Astrocyte (in vitro differentiated cells and primary cell): ENCODE measurements at regions not wholly inside any gene's neighbourhood (a gene's known extent, or its start where the extent isn't known, plus 50 kb on each side); places are given as distances from the start of the nearest gene placed in this dataset.

Experiments
- DNase-seq: peaks from one replicate; pipeline ENCODE4 v3.0.0-alpha.2; 2010; ENCODE audit warnings: low read depth
- FAIRE-seq: peaks from 2 replicates; lab custom pipeline; 2011; peaks lifted over from hg19 to GRCh38; lab: Jason Lieb, UNC
- H2AFZ ChIP-seq: 2 replicates; pipeline ENCODE4 v1.6.0; 2012; ENCODE audit warnings: low read depth, low read length, inconsistent platforms
- H3K27ac ChIP-seq: 2 replicates; pipeline ENCODE4 v1.5.1; 2011; ENCODE audit warnings: low read depth, low read length, inconsistent platforms
- H3K27me3 ChIP-seq: 2 replicates; pipeline ENCODE4 v1.6.0; 2011; ENCODE audit warnings: low read length, inconsistent platforms; ENCODE audit not compliant: insufficient read depth
- H3K36me3 ChIP-seq: 2 replicates; pipeline ENCODE4 v1.5.1; 2011; ENCODE audit warnings: low read length, inconsistent platforms; ENCODE audit not compliant: insufficient read depth
- H3K4me1 ChIP-seq: 2 replicates; pipeline ENCODE4 v1.5.1; 2011; ENCODE audit warnings: low read length, inconsistent platforms; ENCODE audit not compliant: insufficient read depth
- H3K4me2 ChIP-seq: 2 replicates; pipeline ENCODE4 v1.6.0; 2012; ENCODE audit warnings: low read length, inconsistent platforms
- H3K4me3 ChIP-seq: 2 replicates; pipeline ENCODE4 v1.5.1; 2011; ENCODE audit warnings: low read depth, mild to moderate bottlenecking, low read length, inconsistent platforms; ENCODE audit not compliant: insufficient read depth
- H3K79me2 ChIP-seq: 2 replicates; pipeline ENCODE4 v1.6.0; 2012; ENCODE audit warnings: mild to moderate bottlenecking, low read length, inconsistent platforms; ENCODE audit not compliant: insufficient read depth
- H3K9ac ChIP-seq: 2 replicates; pipeline ENCODE4 v1.6.0; 2012; ENCODE audit warnings: mild to moderate bottlenecking, low read length, inconsistent platforms
- H3K9me3 ChIP-seq: 2 replicates; pipeline ENCODE4 v1.5.1; 2012; ENCODE audit warnings: low read depth, mild to moderate bottlenecking, low read length, inconsistent platforms; ENCODE audit not compliant: insufficient read depth
- H4K20me1 ChIP-seq: 2 replicates; pipeline ENCODE4 v1.6.0; 2012; ENCODE audit warnings: low read length, inconsistent platforms; ENCODE audit not compliant: insufficient read depth
- H3K27ac Mint-ChIP-seq: one replicate; pipeline ENCODE4 v1.8.0; 2021; ENCODE audit warnings: mild to moderate bottlenecking, mixed read lengths; ENCODE audit not compliant: unreplicated experiment
- H3K27me3 Mint-ChIP-seq: one replicate; pipeline ENCODE4 v1.8.0; 2021; ENCODE audit warnings: low read depth, mixed read lengths; ENCODE audit not compliant: unreplicated experiment
- H3K36me3 Mint-ChIP-seq: one replicate; pipeline ENCODE4 v1.8.0; 2021; ENCODE audit warnings: low read depth, mixed read lengths; ENCODE audit not compliant: unreplicated experiment
- H3K4me1 Mint-ChIP-seq: one replicate; pipeline ENCODE4 v1.8.0; 2021; ENCODE audit warnings: low read depth, mixed read lengths; ENCODE audit not compliant: unreplicated experiment
- H3K4me3 Mint-ChIP-seq: one replicate; pipeline ENCODE4 v1.8.0; 2021; ENCODE audit warnings: mild to moderate bottlenecking, moderate library complexity, mixed read lengths; ENCODE audit not compliant: unreplicated experiment
- H3K9me3 Mint-ChIP-seq: one replicate; pipeline ENCODE4 v1.8.0; 2021; ENCODE audit warnings: mild to moderate bottlenecking, mixed read lengths; ENCODE audit not compliant: unreplicated experiment
- EZH2 ChIP-seq: IDR thresholded peaks from 2 replicates; pipeline ENCODE4 v1.6.1; 2012; ENCODE audit warnings: mild to moderate bottlenecking, low read length, inconsistent platforms; ENCODE audit not compliant: insufficient read depth
- TF ChIP-seq, protein P1 (sequence below): IDR thresholded peaks from 2 replicates; pipeline ENCODE4 v1.5.1; 2011; ENCODE audit warnings: low read depth, mild to moderate bottlenecking, inconsistent platforms, low read length, moderate library complexity; ENCODE audit not compliant: insufficient read depth

DNA sequence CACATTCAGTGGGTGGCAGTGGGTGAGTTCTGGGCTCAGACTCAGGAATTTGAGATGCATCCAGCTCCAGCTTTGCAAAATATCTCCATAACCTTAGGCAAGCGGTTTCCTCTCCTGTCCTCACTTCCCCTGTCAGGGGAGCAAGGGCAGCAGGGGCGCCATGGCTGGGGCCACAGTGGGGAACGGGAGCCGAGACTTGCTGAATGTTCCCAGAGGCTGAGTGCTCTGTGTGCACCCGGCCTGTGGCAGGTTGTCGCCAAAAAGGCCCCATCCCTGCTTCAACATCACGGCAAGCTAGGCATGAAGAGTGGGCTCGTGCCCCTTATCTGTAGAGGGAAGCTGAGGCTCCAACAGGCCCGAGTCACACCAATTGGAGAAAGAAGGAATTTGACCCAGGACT is 268.8 kb downstream of the NSG2 start:
- H3K4me2 ChIP-seq = no peak overlapping the region
- no peak overlapping the region for H2AFZ ChIP-seq
- no peaks in the 10 kb centered on the region for H3K9me3 Mint-ChIP-seq
- H3K27ac ChIP-seq = no peak overlapping the region
- no peak overlapping the region for H3K9ac ChIP-seq
- H3K9me3 ChIP-seq = no peaks in the 10 kb centered on the region
- H3K4me1 Mint-ChIP-seq = peaks cover 9% of the 10 kb centered on the region
- no peaks in the 10 kb centered on the region for H3K36me3 Mint-ChIP-seq
- no peak overlapping the region for H3K4me3 Mint-ChIP-seq
- peaks cover 4% of the 10 kb centered on the region for H3K4me1 ChIP-seq
- no peak for DNase-seq
- no peaks in the 10 kb centered on the region for H3K79me2 ChIP-seq
- H3K4me3 ChIP-seq = no peak overlapping the region
- no peaks in the 10 kb centered on the region for H3K27me3 ChIP-seq
- H3K36me3 ChIP-seq = no peaks in the 10 kb centered on the region
- peaks cover 56% of the 10 kb centered on the region for H3K27me3 Mint-ChIP-seq
- no peak for TF ChIP-seq EZH2
- TF ChIP-seq, protein P1, sequence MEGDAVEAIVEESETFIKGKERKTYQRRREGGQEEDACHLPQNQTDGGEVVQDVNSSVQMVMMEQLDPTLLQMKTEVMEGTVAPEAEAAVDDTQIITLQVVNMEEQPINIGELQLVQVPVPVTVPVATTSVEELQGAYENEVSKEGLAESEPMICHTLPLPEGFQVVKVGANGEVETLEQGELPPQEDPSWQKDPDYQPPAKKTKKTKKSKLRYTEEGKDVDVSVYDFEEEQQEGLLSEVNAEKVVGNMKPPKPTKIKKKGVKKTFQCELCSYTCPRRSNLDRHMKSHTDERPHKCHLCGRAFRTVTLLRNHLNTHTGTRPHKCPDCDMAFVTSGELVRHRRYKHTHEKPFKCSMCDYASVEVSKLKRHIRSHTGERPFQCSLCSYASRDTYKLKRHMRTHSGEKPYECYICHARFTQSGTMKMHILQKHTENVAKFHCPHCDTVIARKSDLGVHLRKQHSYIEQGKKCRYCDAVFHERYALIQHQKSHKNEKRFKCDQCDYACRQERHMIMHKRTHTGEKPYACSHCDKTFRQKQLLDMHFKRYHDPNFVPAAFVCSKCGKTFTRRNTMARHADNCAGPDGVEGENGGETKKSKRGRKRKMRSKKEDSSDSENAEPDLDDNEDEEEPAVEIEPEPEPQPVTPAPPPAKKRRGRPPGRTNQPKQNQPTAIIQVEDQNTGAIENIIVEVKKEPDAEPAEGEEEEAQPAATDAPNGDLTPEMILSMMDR = no peak
- no peak for FAIRE-seq
- no peak overlapping the region for H3K27ac Mint-ChIP-seq
- no peaks in the 10 kb centered on the region for H4K20me1 ChIP-seq

DNA sequence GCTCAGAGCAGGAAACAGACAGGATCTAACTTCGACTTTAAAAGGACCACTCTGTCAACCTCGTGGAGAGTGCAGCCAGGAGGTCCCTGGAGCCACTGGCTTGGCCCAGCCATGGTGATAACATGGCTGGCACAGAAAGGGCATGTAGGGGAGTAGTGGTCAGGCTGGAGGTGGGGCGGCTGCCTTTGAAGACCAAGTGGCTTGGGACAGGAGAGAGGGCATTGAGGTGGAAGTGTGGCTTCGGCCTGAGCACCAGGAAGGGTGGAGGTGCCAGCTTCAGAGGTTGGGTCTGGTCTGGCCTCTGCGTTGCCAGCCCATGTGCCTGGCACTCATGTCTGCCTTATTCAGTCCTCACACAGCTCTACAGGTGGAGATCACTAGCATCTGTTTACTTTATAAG is 270.0 kb downstream of the NSG2 start:
- Mint-ChIP-seq H3K4me1 (peaks cover 9% of the 10 kb centered on the region), H3K4me3 (no peak overlapping the region)
- no peak for FAIRE-seq

DNA sequence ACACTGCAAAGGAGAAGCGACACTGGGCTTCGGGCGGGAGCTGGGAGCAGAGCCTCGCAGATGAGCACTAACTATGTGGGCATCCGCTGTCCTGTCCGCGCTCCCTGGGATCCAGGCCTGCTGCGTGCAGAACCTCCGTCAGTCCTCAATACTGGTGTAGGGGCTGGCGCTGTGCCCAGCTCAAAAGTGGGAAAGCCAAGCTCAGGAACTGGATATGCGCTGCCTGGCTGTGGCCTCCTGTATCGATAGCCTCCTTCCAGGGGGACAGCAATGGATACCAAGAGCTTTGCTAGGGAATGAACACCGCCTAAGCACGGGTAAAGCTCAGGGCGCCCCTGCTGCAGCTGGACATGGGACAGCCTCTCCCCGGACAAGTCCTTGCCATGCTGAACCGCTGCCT is 270.4 kb downstream of the NSG2 start:
- no peaks in the 10 kb centered on the region for H3K36me3 Mint-ChIP-seq
- H3K4me3 Mint-ChIP-seq = no peak overlapping the region
- Histone ChIP-seq H2AFZ (no peak overlapping the region), H3K4me1 (peaks cover 4% of the 10 kb centered on the region), H3K79me2 (no peaks in the 10 kb centered on the region), H3K27me3 (peaks cover 3% of the 10 kb centered on the region), H3K27ac (no peak overlapping the region), H3K9ac (no peak overlapping the region), H4K20me1 (no peaks in the 10 kb centered on the region), H3K4me3 (no peak overlapping the region), H3K4me2 (no peak overlapping the region), H3K36me3 (no peaks in the 10 kb centered on the region), H3K9me3 (no peaks in the 10 kb centered on the region)
- DNase-seq (no peak), FAIRE-seq (no peak)
- peaks cover 6% of the 10 kb centered on the region for H3K4me1 Mint-ChIP-seq
- H3K27ac Mint-ChIP-seq = no peak overlapping the region
- no peak for TF ChIP-seq EZH2
- TF ChIP-seq, protein P1 = no peak
- H3K9me3 Mint-ChIP-seq = no peaks in the 10 kb centered on the region
- H3K27me3 Mint-ChIP-seq = peaks cover 61% of the 10 kb centered on the region

More for the DNA sequence above, 270.0 kb downstream of the NSG2 start:
- Histone ChIP-seq H3K79me2 (no peaks in the 10 kb centered on the region), H3K27me3 (peaks cover 3% of the 10 kb centered on the region), H3K4me3 (no peak overlapping the region), H3K9ac (no peak overlapping the region), H3K36me3 (no peaks in the 10 kb centered on the region), H4K20me1 (no peaks in the 10 kb centered on the region), H3K4me2 (no peak overlapping the region), H2AFZ (no peak overlapping the region), H3K27ac (no peak overlapping the region), H3K9me3 (no peaks in the 10 kb centered on the region), H3K4me1 (peaks cover 4% of the 10 kb centered on the region)
- Mint-ChIP-seq H3K27ac (no peak overlapping the region), H3K36me3 (no peaks in the 10 kb centered on the region), H3K9me3 (no peaks in the 10 kb centered on the region), H3K27me3 (peaks cover 62% of the 10 kb centered on the region)
- TF ChIP-seq, protein P1 = no peak
- TF ChIP-seq EZH2 = no peak
- no peak for DNase-seq
